ENCODE measurements at regions not wholly inside any gene's neighbourhood (a gene's known extent, or its start where the extent isn't known, plus 50 kb on each side); places are given as distances from the start of the nearest gene placed in this dataset.

- no peak overlapping the region for H3K4me3 ChIP-seq (ENCODE audit: low read length)
- TF ChIP-seq ZNF274 (IDR thresholded peaks at IDR 0.05; ENCODE audit: low read depth, low read length), result no peak
These were observed 1193.5 kb downstream of the DTWD2 start for GRCh38 chr5:117794847-117795246.

GRCh38 chr5:117793963-117794362 is 1194.4 kb downstream of the DTWD2 start:
- H3K4me3 ChIP-seq (ENCODE audit: low read length), result no peak overlapping the region
- TF ChIP-seq ZNF274 (IDR thresholded peaks at IDR 0.05; ENCODE audit: low read depth, low read length), result no peak

- no peak for TF ChIP-seq ZNF274 (IDR thresholded peaks at IDR 0.05; ENCODE audit: low read depth, low read length)
These were observed 1195.9 kb downstream of the DTWD2 start for GRCh38 chr5:117792476-117792875.

GRCh38 chr5:117788596-117788995 is 1199.8 kb downstream of the DTWD2 start:
- TF ChIP-seq ZNF274 (IDR thresholded peaks at IDR 0.05; ENCODE audit: low read depth, low read length), result no peak
- no peak overlapping the region for H3K4me3 ChIP-seq (ENCODE audit: low read length)

More at GRCh38 chr5:117792476-117792875, 1195.9 kb downstream of the DTWD2 start:
- no peak overlapping the region for H3K4me3 ChIP-seq (ENCODE audit: low read length)

GRCh38 chr5:117779171-117779570 is 1204.5 kb upstream of the SEMA6A start:
- no peak overlapping the region for H3K4me3 ChIP-seq (ENCODE audit: low read length)
- TF ChIP-seq ZNF274 (IDR thresholded peaks at IDR 0.05; ENCODE audit: low read depth, low read length), result no peak

- TF ChIP-seq ZNF274 (IDR thresholded peaks at IDR 0.05; ENCODE audit: low read depth, low read length), result no peak
- no peak overlapping the region for H3K4me3 ChIP-seq (ENCODE audit: low read length)
These were observed 1202.4 kb upstream of the SEMA6A start for GRCh38 chr5:117776977-117777376.

GRCh38 chr5:117769877-117770276 is 1195.3 kb upstream of the SEMA6A start:
- no peak for TF ChIP-seq ZNF274 (IDR thresholded peaks at IDR 0.05; ENCODE audit: low read depth, low read length)
- H3K4me3 ChIP-seq (ENCODE audit: low read length), result no peak overlapping the region

- no peak for TF ChIP-seq ZNF274 (IDR thresholded peaks at IDR 0.05; ENCODE audit: low read depth, low read length)
- no peak overlapping the region for H3K4me3 ChIP-seq (ENCODE audit: low read length)
These were observed 1188.6 kb upstream of the SEMA6A start for GRCh38 chr5:117763271-117763670.

GRCh38 chr5:117761186-117761585 is 1186.6 kb upstream of the SEMA6A start:
- no peak overlapping the region for H3K4me3 ChIP-seq (ENCODE audit: low read length)
- TF ChIP-seq ZNF274 (IDR thresholded peaks at IDR 0.05; ENCODE audit: low read depth, low read length), result no peak

- TF ChIP-seq ZNF274 (IDR thresholded peaks at IDR 0.05; ENCODE audit: low read depth, low read length), result no peak
These were observed 1185.4 kb upstream of the SEMA6A start for GRCh38 chr5:117759849-117760499.

GRCh38 chr5:117752403-117752802 is 1177.8 kb upstream of the SEMA6A start:
- TF ChIP-seq ZNF274 (IDR thresholded peaks at IDR 0.05; ENCODE audit: low read depth, low read length), result no peak
- H3K4me3 ChIP-seq (ENCODE audit: low read length), result no peak overlapping the region

More at GRCh38 chr5:117759849-117760499, 1185.4 kb upstream of the SEMA6A start:
- H3K4me3 ChIP-seq (ENCODE audit: low read length), result no peak overlapping the region

- no peak for TF ChIP-seq ZNF274 (IDR thresholded peaks at IDR 0.05; ENCODE audit: low read depth, low read length)
- H3K4me3 ChIP-seq (ENCODE audit: low read length), result no peak overlapping the region
These were observed 1173.7 kb upstream of the SEMA6A start for GRCh38 chr5:117748336-117748735.

GRCh38 chr5:117743337-117743736 is 1168.7 kb upstream of the SEMA6A start:
- TF ChIP-seq ZNF274 (IDR thresholded peaks at IDR 0.05; ENCODE audit: low read depth, low read length), result no peak
- no peak overlapping the region for H3K4me3 ChIP-seq (ENCODE audit: low read length)

GRCh38 chr5:117741655-117742206 is 1167.1 kb upstream of the SEMA6A start:
- no peak for TF ChIP-seq ZNF274 (IDR thresholded peaks at IDR 0.05; ENCODE audit: low read depth, low read length)
- no peak overlapping the region for H3K4me3 ChIP-seq (ENCODE audit: low read length)

GRCh38 chr5:117740268-117740667 is 1165.6 kb upstream of the SEMA6A start:
- H3K4me3 ChIP-seq (ENCODE audit: low read length), result no peak overlapping the region
- TF ChIP-seq ZNF274 (IDR thresholded peaks at IDR 0.05; ENCODE audit: low read depth, low read length), result no peak

- no peak overlapping the region for H3K4me3 ChIP-seq (ENCODE audit: low read length)
- TF ChIP-seq ZNF274 (IDR thresholded peaks at IDR 0.05; ENCODE audit: low read depth, low read length), result no peak
These were observed 1163.9 kb upstream of the SEMA6A start for GRCh38 chr5:117738571-117738970.

Data from GM08714 (cell line).